ENCODE measurements at regions not wholly inside any gene's neighbourhood (a gene's known extent, or its start where the extent isn't known, plus 50 kb on each side); places are given as distances from the start of the nearest gene placed in this dataset.

DNA sequence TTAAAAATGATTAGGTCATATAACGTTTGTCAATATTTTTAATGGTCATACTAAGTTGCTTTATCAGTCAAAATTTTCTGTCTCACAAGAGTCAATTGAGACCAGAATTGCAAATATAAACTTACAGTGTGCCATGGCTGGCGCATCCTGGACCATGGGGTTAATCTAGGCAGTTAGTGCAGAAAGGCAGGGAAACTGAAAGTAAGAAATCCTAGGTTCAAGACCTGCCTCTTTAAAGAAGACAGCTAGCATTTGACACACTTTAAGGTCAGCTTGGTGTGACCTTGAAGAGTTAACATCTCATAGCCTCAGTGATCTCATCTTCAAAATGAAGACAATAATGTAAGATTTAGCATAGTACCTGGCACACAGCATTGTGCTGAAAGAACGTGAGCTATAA is 210.0 kb upstream of the DAB1 start:
- no peaks in the 10 kb centered on the region for H3K4me1 ChIP-seq (ENCODE audit: control insufficient read depth in 4 of 4, insufficient read depth in 4 of 4, low read length in 3 of 4)
- no peak overlapping the region for H3K4me3 ChIP-seq (ENCODE audit: low read depth in 1 of 3, low read length in 3 of 3)
- TF ChIP-seq JUND (IDR thresholded peaks at IDR 0.05) = no peak
- TF ChIP-seq SP1 (IDR thresholded peaks at IDR 0.05) = no peak
- TF ChIP-seq REST (IDR thresholded peaks at IDR 0.05) = no peak
- no peak for TF ChIP-seq RXRA (IDR thresholded peaks at IDR 0.05)
- TF ChIP-seq, protein P1, sequence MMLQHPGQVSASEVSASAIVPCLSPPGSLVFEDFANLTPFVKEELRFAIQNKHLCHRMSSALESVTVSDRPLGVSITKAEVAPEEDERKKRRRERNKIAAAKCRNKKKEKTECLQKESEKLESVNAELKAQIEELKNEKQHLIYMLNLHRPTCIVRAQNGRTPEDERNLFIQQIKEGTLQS (IDR thresholded peaks at IDR 0.05) = no peak
- H3K9me3 ChIP-seq (ENCODE audit: control insufficient read depth in 4 of 4, low read length in 3 of 4) = no peaks in the 10 kb centered on the region
- H3K27ac ChIP-seq (ENCODE audit: low read depth in 1 of 2, low read length in 2 of 2) = no peak overlapping the region
- no peak for DNase-seq (ENCODE audit: low spot score)
- no peaks in the 10 kb centered on the region for H3K36me3 ChIP-seq (ENCODE audit: control insufficient read depth in 4 of 4, insufficient read depth in 3 of 4, low read depth in 1 of 4, low read length in 3 of 4)
- WGBS = 83% methylated on average over 3 of the region's 3 CpGs
- H3K27me3 ChIP-seq (ENCODE audit: control insufficient read depth in 4 of 4, insufficient read depth in 4 of 4, low read length in 3 of 4) = peaks cover 0 to 5% (median 0%) of the 10 kb centered on the region in 4 donors
- no peak overlapping the region for H3K9ac ChIP-seq (ENCODE audit: low read depth in 1 of 2, low read length in 2 of 2)

GRCh38 chr1:57633056-57633455 is 209.2 kb upstream of the DAB1 start:
- 47% methylated on average over 4 of the region's 4 CpGs for WGBS
- no peak for DNase-seq (ENCODE audit: low spot score)
- H3K36me3 ChIP-seq (ENCODE audit: control insufficient read depth in 4 of 4, insufficient read depth in 3 of 4, low read depth in 1 of 4, low read length in 3 of 4) = no peaks in the 10 kb centered on the region

More at GRCh38 chr1:57633056-57633455, 209.2 kb upstream of the DAB1 start:
- Histone ChIP-seq H3K9ac (ENCODE audit: low read depth in 1 of 2, low read length in 2 of 2) (no peak overlapping the region), H3K4me3 (ENCODE audit: low read depth in 1 of 3, low read length in 3 of 3) (no peak overlapping the region), H3K9me3 (ENCODE audit: control insufficient read depth in 4 of 4, low read length in 3 of 4) (no peaks in the 10 kb centered on the region), H3K4me1 (ENCODE audit: control insufficient read depth in 4 of 4, insufficient read depth in 4 of 4, low read length in 3 of 4) (no peaks in the 10 kb centered on the region), H3K27me3 (ENCODE audit: control insufficient read depth in 4 of 4, insufficient read depth in 4 of 4, low read length in 3 of 4) (peaks cover 0 to 5% (median 0%) of the 10 kb centered on the region in 4 donors), H3K27ac (ENCODE audit: low read depth in 1 of 2, low read length in 2 of 2) (no peak overlapping the region)
- TF ChIP-seq REST (IDR thresholded peaks at IDR 0.05) (no peak), CTCF (IDR thresholded peaks at IDR 0.05; ENCODE audit: low read depth, low read length, missing input control) (no peak), RAD21 (IDR thresholded peaks at IDR 0.05) (no peak), RXRA (IDR thresholded peaks at IDR 0.05) (no peak), GABPA (IDR thresholded peaks at IDR 0.05 in 1 of 2, conservative IDR thresholded peaks at IDR 0.05 in 1 of 2) (no peak), SP1 (IDR thresholded peaks at IDR 0.05) (no peak)

All from liver (tissue), 8 donors.